ENCODE measurements at regions not wholly inside any gene's neighbourhood (a gene's known extent, or its start where the extent isn't known, plus 50 kb on each side); places are given as distances from the start of the nearest gene placed in this dataset.
"Not testable (repeated sequence)": the region's sequence is repeated elsewhere in the genome, so short reads cannot be mapped to it uniquely, and the experiment has no call there.

- Histone ChIP-seq H3K27me3 (ENCODE audit: insufficient read depth, low read length) (no peaks in the 10 kb centered on the region), H3K9me3 (ENCODE audit: insufficient read depth, low read depth, low read length) (no peaks in the 10 kb centered on the region), H3K4me3 (ENCODE audit: low read length) (no peak overlapping the region), H3K27ac (ENCODE audit: low read depth, low read length) (no peak overlapping the region), H3K9ac (ENCODE audit: low read depth, low read length) (no peak overlapping the region), H3K4me1 (ENCODE audit: insufficient read depth, low read length) (peaks cover 6% of the 10 kb centered on the region; the same call in 1 of the 2 replicates), H3K36me3 (ENCODE audit: insufficient read depth, low read length) (no peaks in the 10 kb centered on the region)
- WGBS = 90% methylated on average over 2 of the region's 2 CpGs
Observed at GRCh38 chr5:174972291-174972690, 247.9 kb downstream of the MSX2 start.

- H3K9me3 ChIP-seq (ENCODE audit: insufficient read depth, low read depth, low read length) = peaks cover 4% of the 10 kb centered on the region; the same call in 1 of the 2 replicates
- no peaks in the 10 kb centered on the region for H3K36me3 ChIP-seq (ENCODE audit: insufficient read depth, low read length)
- peaks cover 6% of the 10 kb centered on the region; the same call in 1 of the 2 replicates for H3K4me1 ChIP-seq (ENCODE audit: insufficient read depth, low read length)
- H3K4me3 ChIP-seq (ENCODE audit: low read length) = no peak overlapping the region
- H3K27ac ChIP-seq (ENCODE audit: low read depth, low read length) = no peak overlapping the region
- no peak overlapping the region for H3K9ac ChIP-seq (ENCODE audit: low read depth, low read length)
- H3K27me3 ChIP-seq (ENCODE audit: insufficient read depth, low read length) = no peaks in the 10 kb centered on the region
Observed at GRCh38 chr5:174971210-174971609, 246.8 kb downstream of the MSX2 start.

- peaks cover 6% of the 10 kb centered on the region; the same call in 1 of the 2 replicates for H3K4me1 ChIP-seq (ENCODE audit: insufficient read depth, low read length)
- H3K4me3 ChIP-seq (ENCODE audit: low read length) = no peak overlapping the region
- no peak overlapping the region for H3K9ac ChIP-seq (ENCODE audit: low read depth, low read length)
- peaks cover 11% of the 10 kb centered on the region; the same call in 1 of the 2 replicates for H3K9me3 ChIP-seq (ENCODE audit: insufficient read depth, low read depth, low read length)
- no peak overlapping the region for H3K27ac ChIP-seq (ENCODE audit: low read depth, low read length)
- H3K27me3 ChIP-seq (ENCODE audit: insufficient read depth, low read length) = no peaks in the 10 kb centered on the region
- 92% methylated on average over 4 of the region's 4 CpGs for WGBS
- no peaks in the 10 kb centered on the region for H3K36me3 ChIP-seq (ENCODE audit: insufficient read depth, low read length)
Observed at GRCh38 chr5:174970502-174970901, 246.1 kb downstream of the MSX2 start.

- Histone ChIP-seq H3K9me3 (ENCODE audit: insufficient read depth, low read depth, low read length) (no peaks in the 10 kb centered on the region), H3K36me3 (ENCODE audit: insufficient read depth, low read length) (no peaks in the 10 kb centered on the region), H3K27me3 (ENCODE audit: insufficient read depth, low read length) (no peaks in the 10 kb centered on the region), H3K4me1 (ENCODE audit: insufficient read depth, low read length) (no peaks in the 10 kb centered on the region), H3K9ac (ENCODE audit: low read depth, low read length) (no peak overlapping the region), H3K27ac (ENCODE audit: low read depth, low read length) (no peak overlapping the region), H3K4me3 (ENCODE audit: low read length) (no peak overlapping the region)
- 93% methylated on average over 6 of the region's 6 CpGs for WGBS
Observed at GRCh38 chr5:174953871-174954270, 229.5 kb downstream of the MSX2 start.

GRCh38 chr5:174951151-174951780 is 226.9 kb downstream of the MSX2 start:
- no peaks in the 10 kb centered on the region for H3K27me3 ChIP-seq (ENCODE audit: insufficient read depth, low read length)
- 37% methylated on average over 4 of the region's 5 CpGs for WGBS
- H3K9me3 ChIP-seq (ENCODE audit: insufficient read depth, low read depth, low read length) = no peaks in the 10 kb centered on the region
- no peak overlapping the region for H3K27ac ChIP-seq (ENCODE audit: low read depth, low read length)
- no peak overlapping the region for H3K4me3 ChIP-seq (ENCODE audit: low read length)
- H3K36me3 ChIP-seq (ENCODE audit: insufficient read depth, low read length) = no peaks in the 10 kb centered on the region
- no peak overlapping the region for H3K9ac ChIP-seq (ENCODE audit: low read depth, low read length)
- H3K4me1 ChIP-seq (ENCODE audit: insufficient read depth, low read length) = no peaks in the 10 kb centered on the region

GRCh38 chr5:174947548-174947947 is 223.2 kb downstream of the MSX2 start:
- Histone ChIP-seq H3K9me3 (ENCODE audit: insufficient read depth, low read depth, low read length) (no peaks in the 10 kb centered on the region), H3K27me3 (ENCODE audit: insufficient read depth, low read length) (no peaks in the 10 kb centered on the region), H3K4me1 (ENCODE audit: insufficient read depth, low read length) (no peaks in the 10 kb centered on the region), H3K4me3 (ENCODE audit: low read length) (no peak overlapping the region), H3K27ac (ENCODE audit: low read depth, low read length) (no peak overlapping the region), H3K36me3 (ENCODE audit: insufficient read depth, low read length) (no peaks in the 10 kb centered on the region), H3K9ac (ENCODE audit: low read depth, low read length) (no peak overlapping the region)
- 85% methylated on average over 1 of the region's 1 CpG for WGBS

GRCh38 chr5:174945853-174946252 is 221.5 kb downstream of the MSX2 start:
- Histone ChIP-seq H3K27ac (ENCODE audit: low read depth, low read length) (no peak overlapping the region), H3K4me1 (ENCODE audit: insufficient read depth, low read length) (no peaks in the 10 kb centered on the region), H3K9ac (ENCODE audit: low read depth, low read length) (no peak overlapping the region), H3K36me3 (ENCODE audit: insufficient read depth, low read length) (no peaks in the 10 kb centered on the region), H3K4me3 (ENCODE audit: low read length) (no peak overlapping the region), H3K27me3 (ENCODE audit: insufficient read depth, low read length) (no peaks in the 10 kb centered on the region), H3K9me3 (ENCODE audit: insufficient read depth, low read depth, low read length) (no peaks in the 10 kb centered on the region)
- WGBS = 92% methylated on average over 7 of the region's 7 CpGs

- no peak overlapping the region for H3K9ac ChIP-seq (ENCODE audit: low read depth, low read length)
- H3K36me3 ChIP-seq (ENCODE audit: insufficient read depth, low read length) = no peaks in the 10 kb centered on the region
- H3K4me1 ChIP-seq (ENCODE audit: insufficient read depth, low read length) = no peaks in the 10 kb centered on the region
- 92% methylated on average over 3 of the region's 3 CpGs for WGBS
- no peak overlapping the region for H3K27ac ChIP-seq (ENCODE audit: low read depth, low read length)
- H3K27me3 ChIP-seq (ENCODE audit: insufficient read depth, low read length) = no peaks in the 10 kb centered on the region
- H3K9me3 ChIP-seq (ENCODE audit: insufficient read depth, low read depth, low read length) = no peaks in the 10 kb centered on the region
- no peak overlapping the region for H3K4me3 ChIP-seq (ENCODE audit: low read length)
Observed at GRCh38 chr5:174943785-174944184, 219.4 kb downstream of the MSX2 start.

GRCh38 chr5:174943002-174943401 is 218.6 kb downstream of the MSX2 start:
- 100% methylated on average over 1 of the region's 1 CpG for WGBS
- H3K4me3 ChIP-seq (ENCODE audit: low read length); H3K9ac ChIP-seq (ENCODE audit: low read depth, low read length); H3K4me1 ChIP-seq (ENCODE audit: insufficient read depth, low read length); H3K36me3 ChIP-seq (ENCODE audit: insufficient read depth, low read length); H3K9me3 ChIP-seq (ENCODE audit: insufficient read depth, low read depth, low read length); H3K27me3 ChIP-seq (ENCODE audit: insufficient read depth, low read length); H3K27ac ChIP-seq (ENCODE audit: low read depth, low read length): not testable (repeated sequence)

- H3K27me3 ChIP-seq (ENCODE audit: insufficient read depth, low read length) = no peaks in the 10 kb centered on the region
Observed at GRCh38 chr5:174937201-174938123, 213.1 kb downstream of the MSX2 start.

GRCh38 chr5:174935854-174936474 is 211.6 kb downstream of the MSX2 start:
- H3K27ac ChIP-seq (ENCODE audit: low read depth, low read length) = no peak overlapping the region
- H3K36me3 ChIP-seq (ENCODE audit: insufficient read depth, low read length) = no peaks in the 10 kb centered on the region
- H3K27me3 ChIP-seq (ENCODE audit: insufficient read depth, low read length) = no peaks in the 10 kb centered on the region
- no peaks in the 10 kb centered on the region for H3K4me1 ChIP-seq (ENCODE audit: insufficient read depth, low read length)
- H3K9ac ChIP-seq (ENCODE audit: low read depth, low read length) = no peak overlapping the region
- no peak overlapping the region for H3K4me3 ChIP-seq (ENCODE audit: low read length)
- H3K9me3 ChIP-seq (ENCODE audit: insufficient read depth, low read depth, low read length) = 0 out of 2 replicates have a peak, but pooled peaks cover 2% of the 10 kb centered on the region
- 29% methylated on average over 9 of the region's 9 CpGs for WGBS

More at GRCh38 chr5:174937201-174938123, 213.1 kb downstream of the MSX2 start:
- Histone ChIP-seq H3K9me3 (ENCODE audit: insufficient read depth, low read depth, low read length) (no peaks in the 10 kb centered on the region), H3K9ac (ENCODE audit: low read depth, low read length) (no peak overlapping the region), H3K36me3 (ENCODE audit: insufficient read depth, low read length) (no peaks in the 10 kb centered on the region), H3K4me1 (ENCODE audit: insufficient read depth, low read length) (no peaks in the 10 kb centered on the region), H3K4me3 (ENCODE audit: low read length) (no peak overlapping the region), H3K27ac (ENCODE audit: low read depth, low read length) (no peak overlapping the region)
- 89% methylated on average over 6 of the region's 6 CpGs for WGBS

Measured in HUES64 (cell line).